Pancreas (tissue), 10 donors: ENCODE measurements at regions not wholly inside any gene's neighbourhood (a gene's known extent, or its start where the extent isn't known, plus 50 kb on each side); places are given as distances from the start of the nearest gene placed in this dataset.
A peak's percentile ranks its signal among the peaks of the same experiment; 100 is the strongest.

Source experiments
- ATAC-seq, 4 donors: fragments of 200-7000 bp; cut with Tn5 transposase; one replicate each; pipeline versions ENCODE4 v1.8.0 to v1.9.1; 2020; ENCODE audit warnings: mild to moderate bottlenecking in 4 of 4, moderate library complexity in 4 of 4
- DNase-seq, 6 donors: peaks; one replicate each; pipeline ENCODE4 v3.0.0-alpha.2; 2020
- FAIRE-seq: peaks from 2 replicates; lab custom pipeline; 2012; peaks lifted over from hg19 to GRCh38; lab: Jason Lieb, UNC
- H3K27ac ChIP-seq, 4 donors: fragments of 200-600 bp; sonication (generic); 1 replicate in 3 of 4; 2 replicates in 1 of 4; pipeline versions ENCODE4 v1.5.0 to v1.8.0; 2020
- H3K27me3 ChIP-seq, 4 donors: fragments of 200-600 bp; one replicate each; pipeline ENCODE4 v1.8.0; 2021
- H3K36me3 ChIP-seq, 3 donors: fragments of 200-600 bp; sonication (generic) in 1 of 3; one replicate each; pipeline versions ENCODE4 v1.5.0 to v1.8.0; 2020 to 2021
- H3K4me1 ChIP-seq, 3 donors: fragments of 200-600 bp; one replicate each; pipeline ENCODE4 v1.8.0; 2021
- H3K4me3 ChIP-seq, 4 donors: fragments of 200-600 bp; sonication (generic) in 2 of 4; one replicate each; pipeline versions ENCODE4 v1.5.0 to v1.8.0; 2020 to 2021
- H3K9me3 ChIP-seq, 4 donors: fragments of 200-600 bp; one replicate each; pipeline ENCODE4 v1.8.0; 2021
- WGBS, 2 donors: extraction: QIAGEN DNeasy Blood & Tissue Kit; methylation state at CpG; one replicate each; pipeline ENCODE4 v1.1.7; 2013; 5-methylcytosine and 5-hydroxymethylcytosine counted together
- intact Hi-C, 3 donors: fragments of 100-400 bp; cut with DNase I; formaldehyde crosslinking; loops; one replicate each; pipeline versions ENCODE4 v1.11.1 to v1.14.2; 2022
- TF ChIP-seq, protein P1 (sequence below), 4 donors: fragments of 200-600 bp; sonication (generic) in 3 of 4; IDR thresholded peaks; one replicate each; pipeline versions ENCODE4 v1.5.0 to v1.8.0; 2021; ENCODE audit warnings: antibody characterized with exemption in 4 of 4
- donor health status: healthy with polysubstance abuse.
- donor health status: DM: no; HTN: no; CAD: no; lungs with moderate emphysema.
- donor health status: DM: no; HTN: no; CAD: no.
- donor health status: control.
- donor health status: control.
- donor health status: Bipolar disorder and iron deficiency.
- donor health status: DM: yes; HTN: yes; CAD: no.
- donor health status: DM: no; HTN: no; CAD: no.
- donor health status: DM: no; HTN: no; CAD: no.
- donor health status: DM: yes; HTN: yes; CAD: no.

DNA sequence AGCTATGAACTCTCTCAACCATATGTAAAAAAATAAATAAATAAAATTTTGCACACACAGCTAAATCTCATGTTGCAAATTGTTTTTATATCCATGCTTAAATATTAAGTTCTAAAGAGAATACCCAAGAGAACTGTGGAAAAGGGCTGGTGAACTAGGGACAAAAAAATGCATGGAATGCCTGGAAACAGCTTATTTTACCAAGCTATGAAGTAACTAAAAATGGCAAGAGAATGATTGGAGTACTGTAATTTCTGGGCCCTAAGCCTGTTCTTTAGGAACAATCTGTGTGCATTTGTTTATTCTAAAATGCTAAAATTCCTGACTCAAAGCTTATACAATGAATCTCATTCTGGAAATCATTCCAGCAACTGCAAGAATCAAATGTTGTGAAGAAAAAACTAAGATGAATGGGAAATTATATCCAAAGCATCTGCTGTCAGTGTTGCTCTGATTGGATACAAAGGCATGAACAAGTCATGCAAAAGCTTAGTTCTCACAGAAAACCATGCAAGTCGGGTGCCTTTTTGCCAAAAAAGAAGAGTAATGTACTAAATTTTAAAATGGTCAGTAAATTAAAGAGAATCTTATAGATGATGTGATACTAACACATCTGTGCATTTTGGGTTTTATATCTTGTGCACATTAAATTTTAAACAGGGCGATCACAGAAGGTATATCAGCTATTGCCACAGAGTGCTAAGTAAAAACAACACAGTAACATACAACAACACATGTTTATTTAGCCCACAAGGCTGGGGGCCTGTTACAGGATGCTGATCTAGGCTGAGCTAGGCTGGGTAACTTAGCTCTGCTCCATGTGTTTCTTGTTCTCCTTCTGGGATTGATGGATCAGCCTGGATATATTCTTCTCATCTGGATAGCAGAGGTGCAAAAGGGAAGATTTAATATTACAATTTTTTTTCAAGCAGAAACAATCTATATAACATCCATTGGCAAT lies 453.5 kb upstream of the SEMA3A start:
- no peaks in the 10 kb centered on the region for H3K4me1 ChIP-seq
- no peaks in the 10 kb centered on the region for H3K36me3 ChIP-seq
- FAIRE-seq (no peak), ATAC-seq (no peak), DNase-seq (no peak)
- H3K9me3 ChIP-seq, result no peaks in the 10 kb centered on the region
- no peak overlapping the region for H3K4me3 ChIP-seq
- H3K27ac ChIP-seq, result no peak overlapping the region
- H3K27me3 ChIP-seq, result no peaks in the 10 kb centered on the region
- intact Hi-C loops, result no loop called here
- TF ChIP-seq, protein P1, sequence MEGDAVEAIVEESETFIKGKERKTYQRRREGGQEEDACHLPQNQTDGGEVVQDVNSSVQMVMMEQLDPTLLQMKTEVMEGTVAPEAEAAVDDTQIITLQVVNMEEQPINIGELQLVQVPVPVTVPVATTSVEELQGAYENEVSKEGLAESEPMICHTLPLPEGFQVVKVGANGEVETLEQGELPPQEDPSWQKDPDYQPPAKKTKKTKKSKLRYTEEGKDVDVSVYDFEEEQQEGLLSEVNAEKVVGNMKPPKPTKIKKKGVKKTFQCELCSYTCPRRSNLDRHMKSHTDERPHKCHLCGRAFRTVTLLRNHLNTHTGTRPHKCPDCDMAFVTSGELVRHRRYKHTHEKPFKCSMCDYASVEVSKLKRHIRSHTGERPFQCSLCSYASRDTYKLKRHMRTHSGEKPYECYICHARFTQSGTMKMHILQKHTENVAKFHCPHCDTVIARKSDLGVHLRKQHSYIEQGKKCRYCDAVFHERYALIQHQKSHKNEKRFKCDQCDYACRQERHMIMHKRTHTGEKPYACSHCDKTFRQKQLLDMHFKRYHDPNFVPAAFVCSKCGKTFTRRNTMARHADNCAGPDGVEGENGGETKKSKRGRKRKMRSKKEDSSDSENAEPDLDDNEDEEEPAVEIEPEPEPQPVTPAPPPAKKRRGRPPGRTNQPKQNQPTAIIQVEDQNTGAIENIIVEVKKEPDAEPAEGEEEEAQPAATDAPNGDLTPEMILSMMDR (IDR thresholded peaks at IDR 0.05), result no peak
- 50 to 60% methylated on average over 2 of the region's 2 CpGs for WGBS, 2 donors

DNA sequence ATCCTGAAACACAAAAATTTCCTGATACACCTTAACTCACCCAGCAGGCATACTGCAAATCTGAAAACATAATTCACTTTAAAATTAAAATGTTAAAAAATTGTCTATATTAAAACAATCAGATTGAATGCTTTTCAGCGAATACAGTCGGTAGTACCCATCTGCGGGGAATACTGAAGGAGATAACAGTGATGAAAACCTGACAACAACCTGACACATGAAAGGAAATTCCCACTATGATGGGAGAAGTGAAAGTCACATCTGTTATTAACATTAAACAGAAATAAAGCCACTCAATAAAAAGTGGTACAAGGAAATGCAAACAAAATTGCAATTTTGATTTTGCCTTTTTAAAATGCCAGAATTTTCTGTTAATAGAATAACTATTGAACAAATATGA lies 448.0 kb upstream of the SEMA3A start:
- FAIRE-seq (no peak), DNase-seq (no peak), ATAC-seq (no peak)
- Histone ChIP-seq H3K27me3 (no peaks in the 10 kb centered on the region), H3K4me3 (no peak overlapping the region), H3K4me1 (no peaks in the 10 kb centered on the region), H3K27ac (no peak overlapping the region), H3K9me3 (no peaks in the 10 kb centered on the region), H3K36me3 (no peaks in the 10 kb centered on the region)
- TF ChIP-seq, protein P1 (IDR thresholded peaks at IDR 0.05), result no peak
- intact Hi-C loops, result no loop called here
- WGBS, 2 donors, result 50 to 52% methylated on average over 3 of the region's 3 CpGs

DNA sequence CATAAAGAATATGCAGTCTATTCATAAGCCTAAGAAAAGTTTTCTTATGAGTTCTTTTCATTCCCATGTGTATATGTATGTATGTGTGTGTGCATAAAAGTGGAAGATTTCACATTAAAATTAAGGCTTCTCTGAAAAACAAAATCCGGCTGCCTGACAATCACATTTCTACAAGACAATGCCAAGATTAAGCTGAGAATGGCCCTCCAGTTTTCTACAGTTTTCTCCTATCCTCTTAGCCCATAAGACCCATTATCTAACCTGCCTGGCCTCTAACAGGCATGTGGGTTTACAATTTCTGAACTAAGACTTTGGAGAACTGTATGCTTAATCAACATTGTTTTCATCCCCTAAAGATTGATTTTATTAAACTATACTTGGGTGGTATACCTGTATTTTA lies 446.0 kb upstream of the SEMA3A start:
- WGBS, 2 donors, result 45 to 60% methylated on average over 1 of the region's 1 CpG
- no peak for DNase-seq
- Histone ChIP-seq H3K36me3 (no peaks in the 10 kb centered on the region), H3K27me3 (no peaks in the 10 kb centered on the region), H3K4me3 (no peak overlapping the region), H3K4me1 (no peaks in the 10 kb centered on the region), H3K27ac (no peak overlapping the region), H3K9me3 (no peaks in the 10 kb centered on the region)
- TF ChIP-seq, protein P1 (IDR thresholded peaks at IDR 0.05), result no peak
- no peak for ATAC-seq
- no peak for FAIRE-seq
- intact Hi-C loops, result no loop called here

DNA sequence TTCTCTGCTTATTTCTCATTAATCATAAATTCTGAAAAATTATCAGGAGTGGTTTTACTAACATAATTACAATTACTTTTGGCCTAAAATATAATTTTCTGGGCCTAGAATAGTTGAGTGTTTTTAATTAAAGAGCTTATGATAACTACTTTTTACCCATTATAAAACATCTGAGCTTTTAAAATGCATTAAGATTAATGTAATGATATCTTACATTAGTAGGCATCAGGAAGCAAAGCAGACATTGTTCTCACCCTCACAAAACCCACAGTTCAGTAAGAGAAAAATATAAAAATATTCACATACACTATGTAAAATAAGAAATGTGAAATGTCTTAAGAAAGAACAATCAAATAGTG lies 443.7 kb upstream of the SEMA3A start:
- peak; percentile 37 for FAIRE-seq
- no peak for ATAC-seq
- Histone ChIP-seq H3K4me1 (no peaks in the 10 kb centered on the region), H3K27ac (no peak overlapping the region), H3K27me3 (no peaks in the 10 kb centered on the region), H3K9me3 (no peaks in the 10 kb centered on the region), H3K36me3 (no peaks in the 10 kb centered on the region), H3K4me3 (no peak overlapping the region)
- TF ChIP-seq, protein P1 (IDR thresholded peaks at IDR 0.05), result no peak
- DNase-seq, result no peak
- intact Hi-C loops, result no loop called here
